ENCODE measurements at regions not wholly inside any gene's neighbourhood (a gene's known extent, or its start where the extent isn't known, plus 50 kb on each side); places are given as distances from the start of the nearest gene placed in this dataset.
"Not testable (repeated sequence)": the region's sequence is repeated elsewhere in the genome, so short reads cannot be mapped to it uniquely, and the experiment has no call there.

- DNase-seq = no peak
Observed at GRCh38 chrX:54615109-54615508, 85.1 kb downstream of the GNL3L start.

GRCh38 chrX:54633641-54634040 is 103.6 kb downstream of the GNL3L start:
- DNase-seq = no peak

GRCh38 chrX:54639018-54639345 is 109.0 kb downstream of the GNL3L start:
- DNase-seq = no peak

- peak; percentile 93 for DNase-seq
Observed at GRCh38 chrX:54639346-54640102, 109.5 kb downstream of the GNL3L start.

GRCh38 chrX:54640103-54640690 is 110.2 kb downstream of the GNL3L start:
- DNase-seq = no peak

GRCh38 chrX:54640736-54641135 is 110.7 kb downstream of the GNL3L start:
- no peak for DNase-seq

- DNase-seq = no peak
Observed at GRCh38 chrX:54641530-54641929, 111.5 kb downstream of the GNL3L start.

- DNase-seq = not testable (repeated sequence)
Observed at GRCh38 chrX:54647607-54648006, 117.6 kb downstream of the GNL3L start.

- no peak for DNase-seq
Observed at GRCh38 chrX:54659547-54659946, 129.5 kb downstream of the GNL3L start.

GRCh38 chrX:54675762-54676161 is 122.3 kb downstream of the ITIH6 start:
- no peak for DNase-seq

- DNase-seq = no peak
Observed at GRCh38 chrX:54695231-54695630, 102.8 kb downstream of the ITIH6 start.

GRCh38 chrX:54695816-54696487 is 102.1 kb downstream of the ITIH6 start:
- DNase-seq = no peak
